ENCODE measurements at regions not wholly inside any gene's neighbourhood (a gene's known extent, or its start where the extent isn't known, plus 50 kb on each side); places are given as distances from the start of the nearest gene placed in this dataset.

- Mint-ChIP-seq H3K4me1 (ENCODE audit: low read depth, unreplicated experiment) (peaks cover 4% of the 10 kb centered on the region), H3K36me3 (ENCODE audit: low read depth, unreplicated experiment) (no peaks in the 10 kb centered on the region), H3K4me3 (ENCODE audit: unreplicated experiment) (no peak overlapping the region), H3K27ac (ENCODE audit: unreplicated experiment) (no peak overlapping the region), H3K27me3 (ENCODE audit: low read depth, unreplicated experiment) (no peaks in the 10 kb centered on the region), H3K9me3 (ENCODE audit: unreplicated experiment) (no peaks in the 10 kb centered on the region)
- Histone ChIP-seq H3K27ac (ENCODE audit: low read depth, low read length) (no peak overlapping the region), H3K9ac (ENCODE audit: low read length) (no peak overlapping the region), H3K27me3 (ENCODE audit: insufficient read depth, low read length) (no peaks in the 10 kb centered on the region), H2AFZ (ENCODE audit: low read depth, low read length) (no peak overlapping the region), H3K4me3 (ENCODE audit: insufficient read depth, low read depth, low read length) (no peak overlapping the region), H3K4me2 (ENCODE audit: low read length) (no peak overlapping the region), H3K79me2 (ENCODE audit: insufficient read depth, low read length) (no peaks in the 10 kb centered on the region), H3K36me3 (ENCODE audit: insufficient read depth, low read length) (no peaks in the 10 kb centered on the region), H3K9me3 (ENCODE audit: insufficient read depth, low read depth, low read length) (no peaks in the 10 kb centered on the region), H4K20me1 (ENCODE audit: insufficient read depth, low read length) (no peaks in the 10 kb centered on the region), H3K4me1 (ENCODE audit: insufficient read depth, low read length) (no peaks in the 10 kb centered on the region)
- TF ChIP-seq, protein P1, sequence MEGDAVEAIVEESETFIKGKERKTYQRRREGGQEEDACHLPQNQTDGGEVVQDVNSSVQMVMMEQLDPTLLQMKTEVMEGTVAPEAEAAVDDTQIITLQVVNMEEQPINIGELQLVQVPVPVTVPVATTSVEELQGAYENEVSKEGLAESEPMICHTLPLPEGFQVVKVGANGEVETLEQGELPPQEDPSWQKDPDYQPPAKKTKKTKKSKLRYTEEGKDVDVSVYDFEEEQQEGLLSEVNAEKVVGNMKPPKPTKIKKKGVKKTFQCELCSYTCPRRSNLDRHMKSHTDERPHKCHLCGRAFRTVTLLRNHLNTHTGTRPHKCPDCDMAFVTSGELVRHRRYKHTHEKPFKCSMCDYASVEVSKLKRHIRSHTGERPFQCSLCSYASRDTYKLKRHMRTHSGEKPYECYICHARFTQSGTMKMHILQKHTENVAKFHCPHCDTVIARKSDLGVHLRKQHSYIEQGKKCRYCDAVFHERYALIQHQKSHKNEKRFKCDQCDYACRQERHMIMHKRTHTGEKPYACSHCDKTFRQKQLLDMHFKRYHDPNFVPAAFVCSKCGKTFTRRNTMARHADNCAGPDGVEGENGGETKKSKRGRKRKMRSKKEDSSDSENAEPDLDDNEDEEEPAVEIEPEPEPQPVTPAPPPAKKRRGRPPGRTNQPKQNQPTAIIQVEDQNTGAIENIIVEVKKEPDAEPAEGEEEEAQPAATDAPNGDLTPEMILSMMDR (IDR thresholded peaks at IDR 0.05; ENCODE audit: insufficient read depth, low read depth, low read length), result no peak
- TF ChIP-seq EZH2 (IDR thresholded peaks at IDR 0.05; ENCODE audit: insufficient read depth, low read length), result no peak
- no peak for DNase-seq (ENCODE audit: low read depth)
- FAIRE-seq, result no peak
Measured at GRCh38 chr3:64924961-64925360, 237.2 kb upstream of the ADAMTS9 start.

GRCh38 chr3:64922213-64922612 is 234.4 kb upstream of the ADAMTS9 start:
- H3K9me3 Mint-ChIP-seq (ENCODE audit: unreplicated experiment), result no peaks in the 10 kb centered on the region
- H3K4me3 Mint-ChIP-seq (ENCODE audit: unreplicated experiment), result no peak overlapping the region
- H3K27ac Mint-ChIP-seq (ENCODE audit: unreplicated experiment), result no peak overlapping the region
- H3K36me3 Mint-ChIP-seq (ENCODE audit: low read depth, unreplicated experiment), result no peaks in the 10 kb centered on the region
- TF ChIP-seq, protein P1 (IDR thresholded peaks at IDR 0.05; ENCODE audit: insufficient read depth, low read depth, low read length), result no peak
- no peak for TF ChIP-seq EZH2 (IDR thresholded peaks at IDR 0.05; ENCODE audit: insufficient read depth, low read length)
- Histone ChIP-seq H3K4me1 (ENCODE audit: insufficient read depth, low read length) (no peaks in the 10 kb centered on the region), H3K9me3 (ENCODE audit: insufficient read depth, low read depth, low read length) (no peaks in the 10 kb centered on the region), H3K27ac (ENCODE audit: low read depth, low read length) (no peak overlapping the region), H3K79me2 (ENCODE audit: insufficient read depth, low read length) (no peaks in the 10 kb centered on the region), H3K36me3 (ENCODE audit: insufficient read depth, low read length) (no peaks in the 10 kb centered on the region), H2AFZ (ENCODE audit: low read depth, low read length) (no peak overlapping the region), H4K20me1 (ENCODE audit: insufficient read depth, low read length) (no peaks in the 10 kb centered on the region), H3K4me3 (ENCODE audit: insufficient read depth, low read depth, low read length) (no peak overlapping the region), H3K4me2 (ENCODE audit: low read length) (no peak overlapping the region), H3K9ac (ENCODE audit: low read length) (no peak overlapping the region), H3K27me3 (ENCODE audit: insufficient read depth, low read length) (no peaks in the 10 kb centered on the region)
- FAIRE-seq (no peak), DNase-seq (ENCODE audit: low read depth) (no peak)
- no peaks in the 10 kb centered on the region for H3K27me3 Mint-ChIP-seq (ENCODE audit: low read depth, unreplicated experiment)
- peaks cover 6% of the 10 kb centered on the region for H3K4me1 Mint-ChIP-seq (ENCODE audit: low read depth, unreplicated experiment)

GRCh38 chr3:64921281-64922065 is 233.7 kb upstream of the ADAMTS9 start:
- Histone ChIP-seq H3K79me2 (ENCODE audit: insufficient read depth, low read length) (no peaks in the 10 kb centered on the region), H2AFZ (ENCODE audit: low read depth, low read length) (no peak overlapping the region), H3K9ac (ENCODE audit: low read length) (no peak overlapping the region), H3K4me3 (ENCODE audit: insufficient read depth, low read depth, low read length) (no peak overlapping the region), H4K20me1 (ENCODE audit: insufficient read depth, low read length) (no peaks in the 10 kb centered on the region), H3K27ac (ENCODE audit: low read depth, low read length) (no peak overlapping the region), H3K27me3 (ENCODE audit: insufficient read depth, low read length) (no peaks in the 10 kb centered on the region), H3K4me1 (ENCODE audit: insufficient read depth, low read length) (no peaks in the 10 kb centered on the region), H3K9me3 (ENCODE audit: insufficient read depth, low read depth, low read length) (no peaks in the 10 kb centered on the region), H3K4me2 (ENCODE audit: low read length) (no peak overlapping the region), H3K36me3 (ENCODE audit: insufficient read depth, low read length) (no peaks in the 10 kb centered on the region)
- H3K9me3 Mint-ChIP-seq (ENCODE audit: unreplicated experiment), result no peaks in the 10 kb centered on the region
- TF ChIP-seq EZH2 (IDR thresholded peaks at IDR 0.05; ENCODE audit: insufficient read depth, low read length), result no peak
- TF ChIP-seq, protein P1 (IDR thresholded peaks at IDR 0.05; ENCODE audit: insufficient read depth, low read depth, low read length), result no peak
- FAIRE-seq, result no peak
- H3K36me3 Mint-ChIP-seq (ENCODE audit: low read depth, unreplicated experiment), result no peaks in the 10 kb centered on the region
- peaks cover 10% of the 10 kb centered on the region for H3K4me1 Mint-ChIP-seq (ENCODE audit: low read depth, unreplicated experiment)
- no peak for DNase-seq (ENCODE audit: low read depth)
- H3K27ac Mint-ChIP-seq (ENCODE audit: unreplicated experiment), result no peak overlapping the region
- no peak overlapping the region for H3K4me3 Mint-ChIP-seq (ENCODE audit: unreplicated experiment)
- no peaks in the 10 kb centered on the region for H3K27me3 Mint-ChIP-seq (ENCODE audit: low read depth, unreplicated experiment)
